ENCODE measurements at regions not wholly inside any gene's neighbourhood (a gene's known extent, or its start where the extent isn't known, plus 50 kb on each side); places are given as distances from the start of the nearest gene placed in this dataset.

DNA sequence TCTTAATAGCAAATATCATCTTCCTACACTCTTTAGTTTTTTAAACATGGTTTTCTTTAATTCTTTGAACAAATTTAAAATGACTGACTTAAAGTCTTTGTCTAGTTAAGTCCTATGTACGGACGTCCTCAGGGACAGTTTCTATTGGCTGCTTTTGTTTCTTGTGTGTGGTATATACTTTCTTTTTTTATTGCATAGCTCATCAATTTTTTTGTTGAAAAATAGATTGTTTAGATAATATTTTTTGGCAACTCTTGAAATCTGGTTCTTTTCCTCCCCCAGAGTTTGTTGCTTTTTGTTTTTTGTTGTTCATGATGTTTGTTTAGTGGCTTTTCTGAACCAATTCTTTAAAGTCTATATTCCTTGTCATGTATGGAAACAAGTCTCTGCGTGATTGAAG lies 479.8 kb downstream of the PREX1 start:
- ChIA-PET POLR2A (no interaction called here), CTCF (no interaction called here)
- no peak for DNase-seq (ENCODE audit: extremely low spot score)
- TF ChIP-seq L3MBTL2 (conservative IDR thresholded peaks at IDR 0.05) (no peak), SUZ12 (IDR thresholded peaks at IDR 0.05) (no peak), LEF1 (IDR thresholded peaks at IDR 0.05; ENCODE audit: borderline replicate concordance) (no peak), FOXK2 (IDR thresholded peaks at IDR 0.05) (no peak), NFRKB (IDR thresholded peaks at IDR 0.05) (no peak), HDGF (IDR thresholded peaks at IDR 0.05; ENCODE audit: borderline replicate concordance) (no peak), SP1 (IDR thresholded peaks at IDR 0.05) (no peak), FOXM1 (IDR thresholded peaks at IDR 0.05; ENCODE audit: borderline replicate concordance) (no peak), BHLHE40 (IDR thresholded peaks at IDR 0.05; ENCODE audit: borderline replicate concordance) (no peak), TARDBP (IDR thresholded peaks at IDR 0.05) (no peak)
- TF ChIP-seq, protein P1, sequence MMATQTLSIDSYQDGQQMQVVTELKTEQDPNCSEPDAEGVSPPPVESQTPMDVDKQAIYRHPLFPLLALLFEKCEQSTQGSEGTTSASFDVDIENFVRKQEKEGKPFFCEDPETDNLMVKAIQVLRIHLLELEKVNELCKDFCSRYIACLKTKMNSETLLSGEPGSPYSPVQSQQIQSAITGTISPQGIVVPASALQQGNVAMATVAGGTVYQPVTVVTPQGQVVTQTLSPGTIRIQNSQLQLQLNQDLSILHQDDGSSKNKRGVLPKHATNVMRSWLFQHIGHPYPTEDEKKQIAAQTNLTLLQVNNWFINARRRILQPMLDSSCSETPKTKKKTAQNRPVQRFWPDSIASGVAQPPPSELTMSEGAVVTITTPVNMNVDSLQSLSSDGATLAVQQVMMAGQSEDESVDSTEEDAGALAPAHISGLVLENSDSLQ (IDR thresholded peaks at IDR 0.05), result no peak

DNA sequence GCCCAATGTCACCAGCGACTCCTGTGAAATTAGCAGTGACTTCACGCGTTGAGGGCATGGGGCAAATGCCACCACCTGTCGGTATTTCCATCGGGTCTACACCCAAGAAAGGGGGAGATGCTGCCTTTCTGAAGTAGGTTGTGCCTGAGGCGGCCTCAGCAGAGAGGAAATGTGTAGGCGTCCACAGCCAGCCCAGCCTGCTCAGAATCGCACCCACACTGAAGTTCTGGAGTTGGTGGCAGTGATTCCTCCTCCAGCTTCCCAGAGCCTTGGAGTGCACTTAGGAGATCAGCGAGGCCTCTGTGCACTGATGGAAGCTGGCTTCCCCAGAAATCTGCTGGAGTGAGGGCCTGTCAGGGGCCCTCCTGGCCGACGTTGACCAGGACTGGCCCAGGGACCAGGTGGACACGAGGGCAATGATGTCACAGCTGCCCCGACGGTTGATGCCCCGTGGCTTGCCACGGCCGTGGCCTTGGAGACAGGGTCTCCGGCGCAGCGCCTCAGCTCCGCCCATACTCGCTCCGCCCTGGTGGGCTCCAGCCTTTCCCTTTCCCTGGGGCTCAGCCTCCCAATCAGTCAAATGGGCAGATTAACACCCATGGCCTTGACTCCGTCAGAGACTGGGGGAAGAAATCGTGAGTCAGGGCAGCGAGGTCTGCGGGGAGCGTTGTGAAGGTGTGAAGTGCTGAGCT lies 484.8 kb downstream of the PREX1 start:
- TF ChIP-seq, protein P1 (IDR thresholded peaks at IDR 0.05), result no peak
- TF ChIP-seq SP1 (IDR thresholded peaks at IDR 0.05), result no peak
- no peak for DNase-seq (ENCODE audit: extremely low spot score)
- ChIA-PET POLR2A (no interaction called here), CTCF (no interaction called here)

GRCh38 chr20:48340883-48341281 lies 486.9 kb downstream of the PREX1 start:
- CTCF ChIA-PET, result no interaction called here
- POLR2A ChIA-PET, result no interaction called here
- no peak for DNase-seq (ENCODE audit: extremely low spot score)
- TF ChIP-seq ZNF384 (IDR thresholded peaks at IDR 0.05) (no peak), FOXM1 (IDR thresholded peaks at IDR 0.05; ENCODE audit: borderline replicate concordance) (no peak), CTBP1 (IDR thresholded peaks at IDR 0.05; ENCODE audit: borderline replicate concordance) (no peak), ARNT (IDR thresholded peaks at IDR 0.05) (no peak), LEF1 (IDR thresholded peaks at IDR 0.05; ENCODE audit: borderline replicate concordance) (no peak), NFRKB (IDR thresholded peaks at IDR 0.05) (no peak), ELF4 (IDR thresholded peaks at IDR 0.05) (no peak), SP1 (IDR thresholded peaks at IDR 0.05) (no peak), FOXK2 (IDR thresholded peaks at IDR 0.05) (no peak), HDGF (IDR thresholded peaks at IDR 0.05; ENCODE audit: borderline replicate concordance) (no peak), FOXA1 (IDR thresholded peaks at IDR 0.05) (no peak), L3MBTL2 (conservative IDR thresholded peaks at IDR 0.05) (no peak), BHLHE40 (IDR thresholded peaks at IDR 0.05; ENCODE audit: borderline replicate concordance) (no peak)

GRCh38 chr20:48339986-48340882 lies 487.6 kb downstream of the PREX1 start:
- ChIA-PET CTCF (interaction anchor here (0.9 to 1.4 kb wide), 2 partner anchors 10 to 280 kb away, joined by 3 read pairs; no protein-coding TSS in a partner anchor), POLR2A (no interaction called here)
- TF ChIP-seq FOXM1 (IDR thresholded peaks at IDR 0.05; ENCODE audit: borderline replicate concordance) (no peak), HDGF (IDR thresholded peaks at IDR 0.05; ENCODE audit: borderline replicate concordance) (no peak), FOXA1 (IDR thresholded peaks at IDR 0.05) (no peak), ZNF384 (IDR thresholded peaks at IDR 0.05) (no peak)
- no peak for DNase-seq (ENCODE audit: extremely low spot score)

DNA sequence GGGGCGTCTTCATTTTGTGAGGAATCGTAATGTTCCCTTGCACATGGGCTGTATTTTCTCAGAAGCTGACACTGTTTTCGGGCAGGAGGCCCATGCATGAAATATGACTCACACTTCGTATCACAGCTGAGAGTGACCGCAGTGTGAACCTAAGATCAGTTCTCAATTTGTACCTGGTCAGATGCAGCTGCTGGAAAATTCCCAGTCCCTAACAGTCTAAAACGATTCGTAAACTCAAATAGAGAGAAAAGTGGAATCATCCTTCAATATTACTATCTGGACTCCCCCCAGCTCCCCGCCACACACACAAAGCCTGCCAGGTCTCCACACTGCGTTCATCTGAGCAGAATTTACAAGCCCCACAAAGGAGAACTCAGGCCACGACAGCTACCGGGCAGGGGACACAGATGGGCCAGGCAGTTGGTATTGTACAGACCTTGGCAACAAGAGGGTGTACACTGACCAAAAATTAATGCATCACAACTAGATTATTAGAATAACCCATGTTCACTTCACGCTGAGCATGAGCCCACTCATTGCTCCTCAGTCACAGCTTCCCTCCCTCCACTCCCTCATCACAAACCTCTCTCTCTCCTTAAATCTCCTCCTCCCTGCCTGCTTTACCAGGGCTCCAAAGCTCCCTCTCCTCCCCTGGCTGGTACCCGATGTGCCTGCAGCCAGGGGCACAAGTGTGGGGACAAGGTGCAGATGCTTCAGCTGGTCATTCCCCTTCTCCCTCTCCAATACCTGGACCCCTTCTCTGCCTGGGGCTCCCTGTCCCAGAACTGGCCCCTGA lies 488.4 kb downstream of the PREX1 start:
- no peak for DNase-seq (ENCODE audit: extremely low spot score)
- TF ChIP-seq HDGF (IDR thresholded peaks at IDR 0.05; ENCODE audit: borderline replicate concordance), result no peak
- no peak for TF ChIP-seq LEF1 (IDR thresholded peaks at IDR 0.05; ENCODE audit: borderline replicate concordance)
- TF ChIP-seq ZNF384 (IDR thresholded peaks at IDR 0.05), result no peak
- ChIA-PET CTCF (interaction anchor here (0.9 to 1.4 kb wide), 2 partner anchors 9 to 281 kb away, joined by 3 read pairs; no protein-coding TSS in a partner anchor), POLR2A (no interaction called here)

DNA sequence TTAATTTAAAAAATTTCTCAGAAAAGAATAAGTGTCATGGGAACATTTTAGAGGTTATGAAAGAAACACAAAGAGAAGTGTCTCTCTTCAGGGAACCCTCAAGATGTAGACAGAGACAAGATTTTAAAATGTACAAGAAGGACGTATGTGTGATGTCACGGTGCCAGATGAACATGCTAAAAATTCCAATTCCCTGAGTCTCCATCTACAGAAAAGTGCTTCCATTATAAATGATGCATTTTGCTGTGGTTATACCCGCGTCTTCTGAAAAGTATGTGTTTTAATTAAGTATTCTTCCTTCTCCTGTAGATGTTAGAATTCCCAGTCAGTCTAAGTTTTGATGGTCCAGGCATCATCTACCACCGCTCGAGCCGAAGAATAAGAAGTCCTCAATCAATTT lies 489.1 kb downstream of the PREX1 start:
- no peak for DNase-seq (ENCODE audit: extremely low spot score)
- no peak for TF ChIP-seq CTBP1 (IDR thresholded peaks at IDR 0.05; ENCODE audit: borderline replicate concordance)
- no peak for TF ChIP-seq ARNT (IDR thresholded peaks at IDR 0.05)
- no peak for TF ChIP-seq BHLHE40 (IDR thresholded peaks at IDR 0.05; ENCODE audit: borderline replicate concordance)
- TF ChIP-seq, protein P1 (IDR thresholded peaks at IDR 0.05), result no peak
- TF ChIP-seq FOXM1 (IDR thresholded peaks at IDR 0.05; ENCODE audit: borderline replicate concordance), result no peak
- no peak for TF ChIP-seq ELF4 (IDR thresholded peaks at IDR 0.05)
- no peak for TF ChIP-seq L3MBTL2 (conservative IDR thresholded peaks at IDR 0.05)
- no peak for TF ChIP-seq SP1 (IDR thresholded peaks at IDR 0.05)
- no peak for TF ChIP-seq LEF1 (IDR thresholded peaks at IDR 0.05; ENCODE audit: borderline replicate concordance)
- no peak for TF ChIP-seq FOXA1 (IDR thresholded peaks at IDR 0.05)
- TF ChIP-seq ZNF384 (IDR thresholded peaks at IDR 0.05), result no peak
- no peak for TF ChIP-seq TARDBP (IDR thresholded peaks at IDR 0.05)
- TF ChIP-seq FOXK2 (IDR thresholded peaks at IDR 0.05), result no peak
- TF ChIP-seq SUZ12 (IDR thresholded peaks at IDR 0.05), result no peak
- TF ChIP-seq HDGF (IDR thresholded peaks at IDR 0.05; ENCODE audit: borderline replicate concordance), result no peak
- no peak for TF ChIP-seq NFRKB (IDR thresholded peaks at IDR 0.05)
- ChIA-PET CTCF (interaction anchor here (1.4 kb wide), 1 partner anchor 8 kb away, joined by 3 read pairs; no protein-coding TSS in a partner anchor), POLR2A (no interaction called here)

All from HEK293T (cell line).